ENCODE measurements at regions not wholly inside any gene's neighbourhood (a gene's known extent, or its start where the extent isn't known, plus 50 kb on each side); places are given as distances from the start of the nearest gene placed in this dataset.

GRCh38 chr2:43125090-43125998 lies 101.1 kb downstream of the ZFP36L2 start:
- TF ChIP-seq CTCF (IDR thresholded peaks at IDR 0.05; ENCODE audit: extremely low read depth in 1 of 2, insufficient read depth in 1 of 2, low read depth in 1 of 2, low read length in 2 of 2) (no peak), POLR2A (IDR thresholded peaks at IDR 0.05; ENCODE audit: low read depth, low read length) (no peak), MAX (IDR thresholded peaks at IDR 0.05; ENCODE audit: insufficient read depth, insufficient read length) (no peak), GATA2 (IDR thresholded peaks at IDR 0.05; ENCODE audit: insufficient read depth, insufficient read length, low read depth, low read length) (no peak), FOS (IDR thresholded peaks at IDR 0.05; ENCODE audit: borderline replicate concordance, insufficient read depth, low read length) (no peak), POLR2AphosphoS5 (IDR thresholded peaks at IDR 0.05; ENCODE audit: insufficient read depth, low read depth, low read length) (no peak)

All from endothelial cell of umbilical vein (primary cell).